ENCODE measurements at regions not wholly inside any gene's neighbourhood (a gene's known extent, or its start where the extent isn't known, plus 50 kb on each side); places are given as distances from the start of the nearest gene placed in this dataset.

- TF ChIP-seq CTCF (conservative IDR thresholded peaks at IDR 0.05; ENCODE audit: low read depth, low read length), result no peak
- DNase-seq (ENCODE audit: low read depth), result no peak
- H3K4me3 ChIP-seq (ENCODE audit: low read depth, low read length), result no peak overlapping the region
These were observed 1144.8 kb downstream of the AACS start for GRCh38 chr12:126210026-126210425.

DNA sequence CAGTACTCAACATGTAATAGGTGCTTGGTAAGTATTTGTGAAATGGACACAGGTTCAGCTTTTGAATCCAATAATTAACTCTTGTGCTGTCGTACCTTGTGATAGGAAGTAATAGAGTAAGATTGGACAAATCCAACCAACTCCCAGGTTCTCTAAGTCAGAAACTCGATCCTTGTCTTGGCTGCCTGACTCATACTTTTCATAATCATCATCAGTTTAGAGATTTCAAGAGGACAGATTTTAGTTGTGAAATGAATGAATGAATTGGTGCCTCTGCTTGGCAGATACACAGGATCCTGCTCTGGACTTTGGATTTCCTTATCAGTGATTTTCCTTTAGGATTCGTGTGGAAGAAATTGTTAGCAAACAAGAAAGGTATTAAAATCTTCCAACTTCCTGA, 1145.2 kb downstream of the AACS start:
- no peak for DNase-seq (ENCODE audit: low read depth)
- H3K4me3 ChIP-seq (ENCODE audit: low read depth, low read length), result no peak overlapping the region
- no peak for TF ChIP-seq CTCF (conservative IDR thresholded peaks at IDR 0.05; ENCODE audit: low read depth, low read length)

GRCh38 chr12:126212824-126213223, 1147.6 kb downstream of the AACS start:
- H3K4me3 ChIP-seq (ENCODE audit: low read depth, low read length), result no peak overlapping the region
- no peak for TF ChIP-seq CTCF (conservative IDR thresholded peaks at IDR 0.05; ENCODE audit: low read depth, low read length)
- DNase-seq (ENCODE audit: low read depth), result no peak

DNA sequence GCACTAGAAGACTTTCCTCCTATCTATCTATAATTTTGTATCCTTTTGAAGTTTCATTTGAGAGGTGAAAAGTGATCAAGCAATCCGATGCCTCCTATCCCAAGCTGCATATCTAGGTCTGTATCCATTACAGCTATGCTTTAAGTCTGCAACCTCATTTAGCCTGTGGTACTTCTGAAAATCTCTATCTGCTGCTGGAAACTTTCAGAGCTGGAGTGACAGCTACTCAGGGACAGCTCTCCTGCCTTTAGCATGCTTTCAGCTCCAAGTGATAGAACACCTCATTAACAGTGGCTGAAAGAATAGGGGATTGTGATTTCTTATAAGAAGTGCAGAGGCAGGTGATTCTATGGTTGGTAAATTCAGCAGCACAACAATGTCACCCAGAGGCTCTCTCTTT, 1153.5 kb downstream of the AACS start:
- no peak for DNase-seq (ENCODE audit: low read depth)
- TF ChIP-seq CTCF (conservative IDR thresholded peaks at IDR 0.05; ENCODE audit: low read depth, low read length), result no peak
- no peak overlapping the region for H3K4me3 ChIP-seq (ENCODE audit: low read depth, low read length)

- TF ChIP-seq CTCF (conservative IDR thresholded peaks at IDR 0.05; ENCODE audit: low read depth, low read length), result no peak
- no peak for DNase-seq (ENCODE audit: low read depth)
- no peak overlapping the region for H3K4me3 ChIP-seq (ENCODE audit: low read depth, low read length)
These were observed 1153.9 kb downstream of the AACS start for GRCh38 chr12:126219139-126219538.

- no peak for DNase-seq (ENCODE audit: low read depth)
- no peak overlapping the region for H3K4me3 ChIP-seq (ENCODE audit: low read depth, low read length)
- TF ChIP-seq CTCF (conservative IDR thresholded peaks at IDR 0.05; ENCODE audit: low read depth, low read length), result no peak
These were observed 1154.5 kb downstream of the AACS start for GRCh38 chr12:126219654-126220279.

DNA sequence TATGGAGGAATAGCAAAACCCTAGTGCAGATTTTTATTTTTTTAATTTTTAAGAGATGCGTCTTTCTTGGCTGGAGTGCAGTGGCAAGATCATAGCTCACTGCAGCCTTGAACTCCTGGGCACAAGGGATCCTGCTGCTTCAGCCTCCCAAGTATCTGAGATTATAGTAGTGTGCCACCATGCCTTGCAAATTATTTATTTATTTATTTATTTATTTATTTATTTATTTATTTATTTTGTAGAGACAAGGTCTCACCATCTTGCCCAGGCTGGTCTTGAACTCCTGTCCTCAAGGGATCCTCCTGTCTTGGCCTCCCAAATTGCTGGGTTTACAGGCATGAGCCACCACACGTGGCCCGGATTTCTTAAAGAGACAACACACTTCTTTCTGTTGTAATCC, 1158.8 kb downstream of the AACS start:
- DNase-seq (ENCODE audit: low read depth), result no peak
- no peak overlapping the region for H3K4me3 ChIP-seq (ENCODE audit: low read depth, low read length)
- TF ChIP-seq CTCF (conservative IDR thresholded peaks at IDR 0.05; ENCODE audit: low read depth, low read length), result no peak
